ENCODE measurements at regions not wholly inside any gene's neighbourhood (a gene's known extent, or its start where the extent isn't known, plus 50 kb on each side); places are given as distances from the start of the nearest gene placed in this dataset.

GRCh38 chr21:29441651-29442050 is 142.9 kb downstream of the BACH1 start:
- no peak for DNase-seq (ENCODE audit: low spot score)

GRCh38 chr21:29443411-29444010 is 144.8 kb downstream of the BACH1 start:
- no peak for DNase-seq (ENCODE audit: low spot score)

GRCh38 chr21:29448766-29449165 is 150.0 kb downstream of the BACH1 start:
- no peak for DNase-seq (ENCODE audit: low spot score)

GRCh38 chr21:29449306-29449950 is 150.7 kb downstream of the BACH1 start:
- DNase-seq (ENCODE audit: low spot score) = no peak

GRCh38 chr21:29450058-29450457 is 151.3 kb downstream of the BACH1 start:
- DNase-seq (ENCODE audit: low spot score) = no peak

GRCh38 chr21:29453511-29453910 is 154.8 kb downstream of the BACH1 start:
- no peak for DNase-seq (ENCODE audit: low spot score)

GRCh38 chr21:29454179-29454578 is 155.5 kb downstream of the BACH1 start:
- DNase-seq (ENCODE audit: low spot score) = no peak

- DNase-seq (ENCODE audit: low spot score) = no peak
These were observed 163.8 kb downstream of the BACH1 start for GRCh38 chr21:29462479-29462878.

- no peak for DNase-seq (ENCODE audit: low spot score)
These were observed 166.8 kb downstream of the BACH1 start for GRCh38 chr21:29465546-29465945.

GRCh38 chr21:29466532-29466931 is 167.8 kb downstream of the BACH1 start:
- DNase-seq (ENCODE audit: low spot score) = no peak

GRCh38 chr21:29470397-29470796 is 171.7 kb downstream of the BACH1 start:
- no peak for DNase-seq (ENCODE audit: low spot score)

GRCh38 chr21:29473808-29474207 is 175.1 kb downstream of the BACH1 start:
- no peak for DNase-seq (ENCODE audit: low spot score)

- DNase-seq (ENCODE audit: low spot score) = no peak
These were observed 176.6 kb downstream of the BACH1 start for GRCh38 chr21:29475329-29475728.

- DNase-seq (ENCODE audit: low spot score) = no peak
These were observed 178.6 kb downstream of the BACH1 start for GRCh38 chr21:29477347-29477746.

- DNase-seq (ENCODE audit: low spot score) = peak; percentile 38
These were observed 179.2 kb downstream of the BACH1 start for GRCh38 chr21:29477941-29478340.

GRCh38 chr21:29481081-29481480 is 182.4 kb downstream of the BACH1 start:
- DNase-seq (ENCODE audit: low spot score) = no peak

- DNase-seq (ENCODE audit: low spot score) = no peak
These were observed 182.9 kb downstream of the BACH1 start for GRCh38 chr21:29481641-29482040.

GRCh38 chr21:29486306-29486807 is 187.6 kb downstream of the BACH1 start:
- DNase-seq (ENCODE audit: low spot score) = no peak
